DMS153 treated with DMSO at 0.1 percent for 48 hours (cell line): ENCODE measurements at regions not wholly inside any gene's neighbourhood (a gene's known extent, or its start where the extent isn't known, plus 50 kb on each side); places are given as distances from the start of the nearest gene placed in this dataset.
"Not testable (repeated sequence)": the region's sequence is repeated elsewhere in the genome, so short reads cannot be mapped to it uniquely, and the experiment has no call there.

Experiments
- DNase-seq: peaks from one replicate; lab custom pipeline; 2025; ENCODE audit not compliant: unreplicated experiment; lab: John Stamatoyannopoulos, UW

GRCh38 chr12:127970491-127970890, 296.5 kb upstream of the TMEM132C start:
- no peak for DNase-seq

GRCh38 chr12:127980585-127980984, 286.4 kb upstream of the TMEM132C start:
- no peak for DNase-seq

- DNase-seq = no peak
These were observed 285.1 kb upstream of the TMEM132C start for GRCh38 chr12:127981875-127982274.

- DNase-seq = not testable (repeated sequence)
These were observed 283.7 kb upstream of the TMEM132C start for GRCh38 chr12:127983213-127983791.

DNA sequence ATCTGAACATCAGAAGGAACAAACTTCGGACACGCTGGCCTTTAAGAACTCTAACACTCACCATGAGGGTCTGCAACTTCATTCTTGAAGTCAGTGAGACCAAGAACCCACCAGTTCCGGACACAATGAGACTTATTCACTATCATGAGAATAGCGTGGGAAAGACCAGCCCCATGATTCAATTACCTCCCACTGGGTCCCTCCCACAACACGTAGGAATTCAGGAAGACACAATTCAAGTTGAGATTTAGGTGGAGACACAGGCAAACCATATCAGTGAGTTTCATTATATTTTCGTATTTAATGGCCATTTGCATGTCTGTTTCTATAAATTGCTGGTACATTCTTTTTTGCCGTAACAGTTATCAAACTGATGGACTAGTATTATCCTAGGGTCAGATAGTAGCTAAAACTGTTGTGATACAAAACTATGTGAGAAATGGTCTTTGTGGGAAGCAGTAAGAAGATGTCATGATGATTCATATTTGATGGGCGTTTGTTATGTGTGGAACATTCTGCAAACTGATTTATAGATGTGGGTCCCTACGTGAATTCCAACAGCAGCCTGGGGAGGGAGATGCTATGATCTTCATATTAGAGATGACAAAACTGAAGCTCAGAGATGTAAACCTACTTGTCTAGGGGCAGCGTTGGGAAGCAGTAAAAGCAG, 282.4 kb upstream of the TMEM132C start:
- DNase-seq = no peak

GRCh38 chr12:127987199-127987901, 279.6 kb upstream of the TMEM132C start:
- DNase-seq = no peak

GRCh38 chr12:127991485-127991884, 275.5 kb upstream of the TMEM132C start:
- no peak for DNase-seq

GRCh38 chr12:127998988-127999387, 268.0 kb upstream of the TMEM132C start:
- no peak for DNase-seq

DNA sequence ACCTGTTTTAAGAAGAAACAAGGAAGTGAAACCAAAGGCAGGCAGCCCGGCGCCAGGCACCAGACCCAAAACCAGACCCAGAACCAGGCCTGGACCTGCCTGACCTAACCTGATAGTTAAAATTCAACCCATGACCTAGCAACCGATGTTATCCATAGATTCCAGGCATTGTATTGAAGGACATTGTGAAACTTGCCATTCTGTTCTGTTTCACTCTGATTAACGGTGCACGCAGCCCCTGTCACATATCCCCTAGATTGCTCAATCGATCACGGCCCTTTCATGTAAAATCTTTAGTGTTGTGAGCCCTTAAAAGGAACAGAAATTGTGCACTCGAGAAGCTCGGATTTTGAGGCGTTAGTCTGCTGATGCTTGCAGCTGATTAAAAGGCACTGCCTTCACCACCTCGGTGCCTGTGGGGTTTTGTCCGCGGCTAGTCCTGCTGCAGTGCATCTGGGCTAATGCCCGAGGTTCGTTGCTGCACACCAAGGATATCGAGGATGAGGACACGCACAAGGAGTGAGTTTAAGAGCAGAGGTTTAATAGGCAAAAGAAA, 262.5 kb upstream of the TMEM132C start:
- no peak for DNase-seq

- no peak for DNase-seq
These were observed 259.7 kb upstream of the TMEM132C start for GRCh38 chr12:128007250-128007649.

- DNase-seq = no peak
These were observed 258.6 kb upstream of the TMEM132C start for GRCh38 chr12:128008341-128008740.

GRCh38 chr12:128009108-128009507, 257.9 kb upstream of the TMEM132C start:
- no peak for DNase-seq

DNA sequence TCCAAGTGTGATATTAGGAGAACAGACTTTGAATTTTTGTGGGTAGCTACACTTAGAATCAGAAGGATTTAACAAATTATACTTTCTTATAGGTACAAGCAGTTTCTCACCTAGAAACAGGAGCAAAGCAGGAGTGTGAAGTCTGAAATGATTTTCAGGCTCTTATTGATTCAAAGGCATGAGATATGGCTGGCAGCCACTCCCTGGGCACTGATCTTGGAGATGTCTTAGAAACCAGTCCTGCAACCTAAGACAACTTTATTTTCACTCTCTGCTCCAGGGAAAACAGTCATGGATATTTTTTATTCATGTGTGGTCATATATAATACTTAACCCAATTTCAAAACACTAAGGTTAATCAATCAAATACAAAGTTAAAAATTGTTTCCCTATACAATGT, 254.9 kb upstream of the TMEM132C start:
- DNase-seq = no peak

GRCh38 chr12:128015276-128015675, 251.7 kb upstream of the TMEM132C start:
- no peak for DNase-seq

- no peak for DNase-seq
These were observed 248.9 kb upstream of the TMEM132C start for GRCh38 chr12:128018067-128018466.

GRCh38 chr12:128019996-128020544, 246.9 kb upstream of the TMEM132C start:
- DNase-seq = no peak

DNA sequence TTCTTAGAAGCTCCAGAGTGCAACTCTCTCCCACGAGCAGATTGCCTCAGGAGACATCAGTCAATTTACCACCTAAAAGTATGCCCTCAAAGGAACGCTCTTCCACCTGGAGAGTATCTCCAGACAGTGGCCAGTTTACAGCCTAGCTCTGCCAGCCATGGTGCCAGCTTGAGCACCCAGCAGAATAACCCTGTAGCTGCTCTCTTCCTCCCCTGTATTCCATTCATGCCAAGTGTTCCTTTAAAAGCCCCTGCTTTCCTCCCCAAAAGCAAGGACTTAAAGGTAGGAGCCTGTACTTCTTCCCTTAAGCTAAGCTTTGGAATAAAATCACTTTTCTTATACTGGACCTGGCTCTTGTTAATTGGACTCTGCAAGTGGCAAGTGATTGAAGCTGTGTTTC, 245.4 kb upstream of the TMEM132C start:
- DNase-seq = no peak

DNA sequence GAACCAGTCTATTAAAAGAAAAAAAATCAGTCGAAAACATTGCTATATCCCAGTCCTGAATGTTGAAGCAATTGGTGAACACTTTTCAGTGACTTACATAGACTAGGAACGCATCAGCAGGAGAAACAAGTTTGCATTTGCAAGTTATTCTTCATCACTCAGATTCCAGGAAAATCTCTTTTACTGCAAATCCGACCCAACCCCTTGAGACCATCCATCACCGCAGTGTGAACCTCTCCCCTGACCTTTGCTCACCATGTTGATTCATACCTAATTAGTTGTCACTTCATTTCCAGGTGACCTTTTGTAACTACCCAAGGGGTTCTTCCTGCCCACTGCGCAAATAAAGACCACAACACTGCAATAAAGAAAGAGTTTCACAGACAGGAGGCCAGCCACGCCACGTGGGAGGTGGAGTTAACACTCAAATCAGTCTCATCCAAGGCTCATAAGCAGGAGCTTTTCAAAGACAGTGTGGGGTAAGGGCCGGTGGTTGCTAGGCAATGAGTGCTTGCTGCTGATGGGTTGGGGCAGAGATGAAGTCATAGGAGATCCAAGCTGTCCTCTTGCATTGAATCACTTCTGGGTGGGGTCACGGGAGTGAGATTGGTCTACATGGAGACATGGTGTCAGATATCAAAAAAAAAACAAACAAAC, 241.3 kb upstream of the TMEM132C start:
- DNase-seq = no peak

- no peak for DNase-seq
These were observed 240.0 kb upstream of the TMEM132C start for GRCh38 chr12:128026696-128027574.

DNA sequence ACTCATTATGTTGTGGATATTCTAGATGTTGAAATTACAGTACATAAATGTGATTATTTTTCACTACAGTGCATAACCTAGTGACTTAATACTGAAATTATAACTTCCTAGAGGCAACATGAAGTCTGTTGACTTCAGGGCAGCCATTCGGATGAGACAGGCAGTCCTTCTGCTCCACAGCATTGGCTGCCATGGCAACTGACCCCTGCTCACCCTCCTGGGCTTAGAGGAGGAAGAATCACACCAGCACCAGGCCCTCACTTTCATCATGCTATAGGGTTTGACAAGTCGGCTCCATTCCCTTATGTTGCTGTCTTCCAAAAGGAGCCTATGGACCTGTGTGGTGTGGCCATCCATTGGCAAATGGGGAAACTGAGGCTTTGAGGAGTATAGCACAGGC, 233.5 kb upstream of the TMEM132C start:
- DNase-seq = no peak
